PC-9 (cell line): ENCODE measurements at regions not wholly inside any gene's neighbourhood (a gene's known extent, or its start where the extent isn't known, plus 50 kb on each side); places are given as distances from the start of the nearest gene placed in this dataset.

Source experiments
- BruUV-seq: library from RNA; stranded (reverse); fragments of 400-500 nt; replicated peaks from 2 replicates; lab custom pipeline; 2021; lab: Mats Ljungman, UMichigan
- CTCF ChIA-PET: fragments of 300-600 bp; sonication (Branson Sonifier 250); formaldehyde crosslinking; loops from one replicate; lab custom pipeline; 2022; ENCODE audit warnings: antibody characterized with exemption; lab: Charles Lee
- POLR2A ChIA-PET: fragments of 300-600 bp; sonication (Branson Sonifier 250); formaldehyde crosslinking; loops from one replicate; lab custom pipeline; 2022; ENCODE audit warnings: antibody characterized with exemption; ENCODE audit not compliant: unreplicated experiment; lab: Charles Lee
- DNase-seq, 2 experiments: peaks; one replicate each; pipeline versions ENCODE4 v3.0.0 to v3.0.0-alpha.2; 2015 to 2022; ENCODE audit warnings: mixed read lengths in 1 of 2
- H2AFZ ChIP-seq: fragments of 200-600 bp; sonication (generic); 2 replicates; pipeline ENCODE4 v1.8.1; 2017; ENCODE audit warnings: antibody characterized with exemption
- H3F3A ChIP-seq: fragments of 200-600 bp; sonication (generic); 2 replicates; pipeline ENCODE4 v1.8.1; 2017; ENCODE audit warnings: antibody characterized with exemption, mild to moderate bottlenecking, low read depth; ENCODE audit not compliant: insufficient read depth
- H3K27ac ChIP-seq: fragments of 200-600 bp; sonication (generic); 2 replicates; pipeline ENCODE4 v1.6.1; 2016; ENCODE audit warnings: mixed run types
- H3K27me3 ChIP-seq: fragments of 200-600 bp; sonication (generic); 2 replicates; pipeline ENCODE4 v1.6.1; 2016; ENCODE audit warnings: low read depth, mixed run types; ENCODE audit not compliant: insufficient read depth
- H3K36me3 ChIP-seq: fragments of 200-600 bp; sonication (generic); 2 replicates; pipeline ENCODE4 v1.6.1; 2016; ENCODE audit warnings: low read depth, mixed run types
- H3K4me1 ChIP-seq: fragments of 200-600 bp; sonication (generic); replicated peaks from 2 replicates; pipeline ENCODE4 v1.6.1; 2016; ENCODE audit warnings: mixed run types; ENCODE audit not compliant: insufficient read depth
- H3K4me2 ChIP-seq: fragments of 200-600 bp; sonication (generic); 2 replicates; pipeline ENCODE4 v1.6.1; 2017; ENCODE audit warnings: mixed run types
- H3K4me3 ChIP-seq: fragments of 200-600 bp; sonication (generic); 2 replicates; pipeline ENCODE4 v1.6.1; 2016; ENCODE audit warnings: mixed run types
- H3K79me2 ChIP-seq: fragments of 200-600 bp; sonication (generic); 2 replicates; pipeline ENCODE4 v1.6.1; 2017; ENCODE audit warnings: low read depth, mixed run types
- H3K9me2 ChIP-seq: fragments of 200-600 bp; sonication (generic); 2 replicates; pipeline ENCODE4 v1.8.1; 2017; ENCODE audit warnings: mild to moderate bottlenecking; ENCODE audit not compliant: insufficient read depth
- H3K9me3 ChIP-seq: fragments of 200-600 bp; sonication (generic); 2 replicates; pipeline ENCODE4 v1.8.1; 2016; ENCODE audit warnings: low read depth; ENCODE audit not compliant: insufficient read depth
- H4K20me1 ChIP-seq: fragments of 200-600 bp; sonication (generic); 2 replicates; pipeline ENCODE4 v1.8.1; 2017; ENCODE audit not compliant: insufficient read depth
- CTCF ChIP-seq: fragments of 200-600 bp; sonication (generic); conservative IDR thresholded peaks from 2 replicates; pipeline ENCODE4 v1.6.1; 2017; ENCODE audit warnings: mixed run types, antibody characterized with exemption, mild to moderate bottlenecking, moderate library complexity
- EZH2 ChIP-seq: fragments of 200-600 bp; sonication (generic); IDR thresholded peaks from 2 replicates; pipeline ENCODE4 v1.8.0; 2017; ENCODE audit warnings: antibody characterized with exemption, low read depth
- intact Hi-C: fragments of 100-400 bp; cut with micrococcal nuclease; formaldehyde crosslinking; loops from one replicate; pipeline ENCODE4 v1.10.0; 2022; ENCODE audit not compliant: unreplicated experiment

- TF ChIP-seq EZH2 (no peak), CTCF (no peak)
- Histone ChIP-seq H3K27me3 (peaks cover 100% of the 10 kb centered on the region), H3K4me1 (no peaks in the 10 kb centered on the region), H3F3A (no peaks in the 10 kb centered on the region), H3K36me3 (no peaks in the 10 kb centered on the region), H2AFZ (no peak overlapping the region), H3K9me3 (no peaks in the 10 kb centered on the region), H4K20me1 (no peaks in the 10 kb centered on the region; the same call in 1 of the 2 replicates), H3K9me2 (no peaks in the 10 kb centered on the region), H3K4me2 (no peak overlapping the region), H3K79me2 (no peaks in the 10 kb centered on the region), H3K4me3 (no peak overlapping the region), H3K27ac (no peak overlapping the region)
- POLR2A ChIA-PET: no interaction called here
- CTCF ChIA-PET: no interaction called here
- no TSS peak for BruUV-seq
- intact Hi-C loops: no loop called here
- no peak for DNase-seq
Measured at GRCh38 chr2:8568543-8569302, 113.1 kb upstream of the ID2 start.

- no TSS peak for BruUV-seq
- no peak overlapping the region for H3K27ac ChIP-seq
- POLR2A ChIA-PET: no interaction called here
- CTCF ChIA-PET: no interaction called here
- H2AFZ ChIP-seq: no peak overlapping the region
- intact Hi-C loops: no loop called here
- no peak overlapping the region for H3K4me3 ChIP-seq
- H3K36me3 ChIP-seq: no peaks in the 10 kb centered on the region
- H4K20me1 ChIP-seq: no peaks in the 10 kb centered on the region; the same call in 1 of the 2 replicates
- DNase-seq: no peak
- no peaks in the 10 kb centered on the region for H3K4me1 ChIP-seq
- H3K9me3 ChIP-seq: no peaks in the 10 kb centered on the region
- no peaks in the 10 kb centered on the region for H3K9me2 ChIP-seq
- H3K79me2 ChIP-seq: no peaks in the 10 kb centered on the region
- peaks cover 100% of the 10 kb centered on the region for H3K27me3 ChIP-seq
- TF ChIP-seq CTCF (no peak), EZH2 (no peak)
- H3F3A ChIP-seq: no peaks in the 10 kb centered on the region
- H3K4me2 ChIP-seq: no peak overlapping the region
Measured at GRCh38 chr2:8569332-8569930, 112.4 kb upstream of the ID2 start.

GRCh38 chr2:8570637-8571036 is 111.2 kb upstream of the ID2 start:
- H4K20me1 ChIP-seq: no peaks in the 10 kb centered on the region; the same call in 1 of the 2 replicates
- no peak overlapping the region for H3K27ac ChIP-seq
- BruUV-seq: no TSS peak
- H3K9me3 ChIP-seq: no peaks in the 10 kb centered on the region
- no peaks in the 10 kb centered on the region for H3K79me2 ChIP-seq
- no peak for DNase-seq
- H3K4me3 ChIP-seq: no peak overlapping the region
- H2AFZ ChIP-seq: no peak overlapping the region
- intact Hi-C loops: no loop called here
- TF ChIP-seq EZH2 (no peak), CTCF (no peak)
- CTCF ChIA-PET: no interaction called here
- H3K9me2 ChIP-seq: no peaks in the 10 kb centered on the region
- POLR2A ChIA-PET: no interaction called here
- H3K27me3 ChIP-seq: peaks cover 99% of the 10 kb centered on the region
- H3F3A ChIP-seq: no peaks in the 10 kb centered on the region
- H3K36me3 ChIP-seq: no peaks in the 10 kb centered on the region
- H3K4me2 ChIP-seq: no peak overlapping the region
- H3K4me1 ChIP-seq: no peaks in the 10 kb centered on the region
